NCI-H187 treated with DMSO at 0.1 percent for 48 hours (cell line): ENCODE measurements at regions not wholly inside any gene's neighbourhood (a gene's known extent, or its start where the extent isn't known, plus 50 kb on each side); places are given as distances from the start of the nearest gene placed in this dataset.

Experiments used
- DNase-seq: peaks from one replicate; lab custom pipeline; 2025; lab: John Stamatoyannopoulos, UW

GRCh38 chr20:48080583-48080982 is 295.3 kb upstream of the SULF2 start:
- no peak for DNase-seq

GRCh38 chr20:48079028-48079427 is 293.7 kb upstream of the SULF2 start:
- DNase-seq, result no peak

- no peak for DNase-seq
These were observed 291.5 kb upstream of the SULF2 start for GRCh38 chr20:48076747-48077146.

- DNase-seq, result no peak
These were observed 291.0 kb upstream of the SULF2 start for GRCh38 chr20:48076247-48076646.

GRCh38 chr20:48075591-48076174 is 290.4 kb upstream of the SULF2 start:
- DNase-seq, result no peak

GRCh38 chr20:48070991-48071652 is 285.8 kb upstream of the SULF2 start:
- no peak for DNase-seq

GRCh38 chr20:48069596-48069995 is 284.3 kb upstream of the SULF2 start:
- no peak for DNase-seq

GRCh38 chr20:48066851-48067250 is 281.6 kb upstream of the SULF2 start:
- DNase-seq, result no peak

GRCh38 chr20:48066246-48066645 is 281.0 kb upstream of the SULF2 start:
- no peak for DNase-seq

GRCh38 chr20:48065833-48066232 is 280.6 kb upstream of the SULF2 start:
- no peak for DNase-seq

- no peak for DNase-seq
These were observed 279.6 kb upstream of the SULF2 start for GRCh38 chr20:48064929-48065328.

GRCh38 chr20:48060841-48061720 is 275.8 kb upstream of the SULF2 start:
- no peak for DNase-seq

- DNase-seq, result no peak
These were observed 273.6 kb upstream of the SULF2 start for GRCh38 chr20:48058611-48059559.

GRCh38 chr20:48057739-48058138 is 272.5 kb upstream of the SULF2 start:
- no peak for DNase-seq

GRCh38 chr20:48057251-48057650 is 272.0 kb upstream of the SULF2 start:
- no peak for DNase-seq

GRCh38 chr20:48056218-48056617 is 270.9 kb upstream of the SULF2 start:
- peak; percentile 84 for DNase-seq

- no peak for DNase-seq
These were observed 268.8 kb upstream of the SULF2 start for GRCh38 chr20:48054051-48054450.

GRCh38 chr20:48052475-48052835 is 267.2 kb upstream of the SULF2 start:
- DNase-seq, result no peak

- DNase-seq, result no peak
These were observed 266.7 kb upstream of the SULF2 start for GRCh38 chr20:48051794-48052474.

- no peak for DNase-seq
These were observed 264.4 kb upstream of the SULF2 start for GRCh38 chr20:48049641-48050040.

GRCh38 chr20:48049171-48049570 is 263.9 kb upstream of the SULF2 start:
- DNase-seq, result no peak
